HCT116 (cell line): ENCODE measurements at regions not wholly inside any gene's neighbourhood (a gene's known extent, or its start where the extent isn't known, plus 50 kb on each side); places are given as distances from the start of the nearest gene placed in this dataset.

Experiments
- ATAC-seq: fragments of 200-7000 bp; cut with Tn5 transposase; 2 replicates; pipeline ENCODE4 v1.9.1; 2020; ENCODE audit warnings: mild to moderate bottlenecking, moderate library complexity
- BruUV-seq: library from RNA; stranded (reverse); fragments of 400-500 nt; replicated peaks from 2 replicates; lab custom pipeline; 2021; lab: Mats Ljungman, UMichigan
- CTCF ChIA-PET: fragments of 300-600 bp; sonication (Branson Sonifier 250); formaldehyde crosslinking; loops from one replicate; lab custom pipeline; 2021; ENCODE audit warnings: antibody characterized with exemption; lab: Charles Lee
- POLR2A ChIA-PET: fragments of 300-600, 350-600 bp; sonication (Branson Sonifier 250); formaldehyde crosslinking; loops from one replicate; lab custom pipeline; 2021; ENCODE audit warnings: antibody characterized with exemption; lab: Charles Lee
- RAD21 ChIA-PET, 2 experiments: fragments of 300-600 bp; sonication (Branson Sonifier 250); formaldehyde crosslinking; loops; one replicate each; lab custom pipeline; 2023; ENCODE audit warnings: low total read pairs in 2 of 2; ENCODE audit not compliant: uncharacterized antibody in 2 of 2, unreplicated experiment in 2 of 2, low non-redundant PET in 1 of 2; lab: Charles Lee
- DNase-seq: peaks from one replicate; pipeline ENCODE4 v3.0.0-alpha.2; 2010; ENCODE audit warnings: low read depth, low spot score
- H2AFZ ChIP-seq: fragments of 200-600 bp; shearing (Covaris generic), sonication (generic); 2 replicates; pipeline ENCODE4 v1.6.1; 2017; ENCODE audit warnings: low read depth, mixed run types, mixed read lengths, antibody characterized with exemption, low read length; ENCODE audit not compliant: poor library complexity, severe bottlenecking
- H3K27ac ChIP-seq: 2 replicates; pipeline ENCODE4 v1.5.1; 2012; ENCODE audit warnings: low read depth, low read length
- H3K27me3 ChIP-seq: fragments of 200-600 bp; sonication (generic); 2 replicates; pipeline ENCODE4 v1.6.1; 2016; ENCODE audit warnings: mixed run types, low read length, mixed read lengths; ENCODE audit not compliant: insufficient read depth
- H3K36me3 ChIP-seq, 2 experiments: fragments of 200-500 bp in 1 of 2; fragments of 200-600 bp in 1 of 2; sonication (Bioruptor generic) in 1 of 2; sonication (generic) in 1 of 2; 2 replicates each; pipeline versions ENCODE4 v1.5.1 to v1.6.1; 2014 to 2016; ENCODE audit warnings: low read length in 2 of 2, inconsistent platforms in 1 of 2, mixed read lengths in 1 of 2, mixed run types in 1 of 2; ENCODE audit not compliant: insufficient read depth in 2 of 2, control insufficient read depth in 1 of 2
- H3K4me1 ChIP-seq, 2 experiments: fragments of 200-600 bp in 1 of 2; sonication (generic) in 1 of 2; 2 replicates each; pipeline versions ENCODE4 v1.5.1 to v1.6.1; 2012 to 2017; ENCODE audit warnings: low read length in 2 of 2, inconsistent platforms in 1 of 2, mild to moderate bottlenecking in 1 of 2, mixed read lengths in 1 of 2, mixed run types in 1 of 2, moderate library complexity in 1 of 2; ENCODE audit not compliant: insufficient read depth in 2 of 2, control insufficient read depth in 1 of 2
- H3K4me2 ChIP-seq: fragments of 200-600 bp; sonication (generic); 2 replicates; pipeline ENCODE4 v1.6.1; 2017; ENCODE audit warnings: mixed run types, low read length, mixed read lengths
- H3K4me3 ChIP-seq, 2 experiments: fragments of 200-600 bp in 1 of 2; sonication (generic) in 1 of 2; replicated peaks in 1 of 2; 2 replicates each; pipeline ENCODE4 v1.5.1; 2011 to 2016; ENCODE audit warnings: low read length in 2 of 2, control low read depth in 1 of 2, low read depth in 1 of 2, mild to moderate bottlenecking in 1 of 2, mixed read lengths in 1 of 2, mixed run types in 1 of 2
- H3K79me2 ChIP-seq: fragments of 200-600 bp; sonication (generic); 2 replicates; pipeline ENCODE4 v1.6.1; 2017; ENCODE audit warnings: mild to moderate bottlenecking, mixed run types, low read length, moderate library complexity, mixed read lengths; ENCODE audit not compliant: insufficient read depth
- H3K9ac ChIP-seq: fragments of 200-600 bp; sonication (generic); 2 replicates; pipeline ENCODE4 v1.6.1; 2016; ENCODE audit warnings: low read length, mixed read lengths
- H3K9me2 ChIP-seq: fragments of 200-600 bp; sonication (generic), shearing (Covaris generic); 2 replicates; pipeline ENCODE4 v1.6.1; 2017; ENCODE audit warnings: mixed run types, mild to moderate bottlenecking, moderate library complexity; ENCODE audit not compliant: insufficient read depth
- H3K9me3 ChIP-seq, 2 experiments: fragments of 200-500 bp in 1 of 2; fragments of 200-600 bp in 1 of 2; sonication (Bioruptor generic) in 1 of 2; sonication (generic) in 1 of 2; 2 replicates each; pipeline ENCODE4 v1.6.1; 2014 to 2017; ENCODE audit warnings: low read length in 2 of 2, mixed read lengths in 2 of 2, inconsistent platforms in 1 of 2, low read depth in 1 of 2, mild to moderate bottlenecking in 1 of 2, mixed run types in 1 of 2, moderate library complexity in 1 of 2; ENCODE audit not compliant: control insufficient read depth in 1 of 2, insufficient read depth in 1 of 2
- H4K20me1 ChIP-seq: fragments of 200-600 bp; sonication (generic), shearing (Covaris generic); 2 replicates; pipeline ENCODE4 v1.6.1; 2017; ENCODE audit warnings: mixed run types, mild to moderate bottlenecking, moderate library complexity; ENCODE audit not compliant: insufficient read depth
- CBX3 ChIP-seq: IDR thresholded peaks from 2 replicates; pipeline ENCODE4 v1.6.1; 2012; ENCODE audit warnings: low read depth
- CEBPB ChIP-seq: IDR thresholded peaks from 2 replicates; pipeline ENCODE4 v1.6.1; 2012; ENCODE audit warnings: low read depth
- EGR1 ChIP-seq: IDR thresholded peaks from 2 replicates; pipeline ENCODE4 v1.6.1; 2012; ENCODE audit warnings: low read depth
- ELF1 ChIP-seq: IDR thresholded peaks from 2 replicates; pipeline ENCODE4 v1.6.1; 2012; ENCODE audit warnings: low read depth, borderline replicate concordance
- EZH2 ChIP-seq: fragments of 200-600 bp; sonication (generic); IDR thresholded peaks from 2 replicates; pipeline ENCODE4 v1.6.1; 2017; ENCODE audit warnings: antibody characterized with exemption, mixed run types
- EZH2phosphoT487 ChIP-seq: fragments of 200-600 bp; IDR thresholded peaks from 2 replicates; pipeline ENCODE4 v1.6.1; 2018; ENCODE audit warnings: antibody characterized with exemption, borderline replicate concordance
- FOSL1 ChIP-seq: IDR thresholded peaks from 2 replicates; pipeline ENCODE4 v1.6.1; 2012; ENCODE audit warnings: low read depth
- POLR2A ChIP-seq: IDR thresholded peaks from 2 replicates; pipeline ENCODE4 v1.7.0; 2011; ENCODE audit warnings: borderline replicate concordance; ENCODE audit not compliant: insufficient read depth, insufficient read length; ENCODE audit errors: extremely low read depth
- SIN3A ChIP-seq: IDR thresholded peaks from 2 replicates; pipeline ENCODE4 v1.6.1; 2012; ENCODE audit warnings: low read depth
- SP1 ChIP-seq: IDR thresholded peaks from 2 replicates; pipeline ENCODE4 v1.6.1; 2012; ENCODE audit warnings: low read depth
- SRF ChIP-seq: IDR thresholded peaks from 2 replicates; pipeline ENCODE4 v1.6.1; 2012; ENCODE audit warnings: low read depth
- TCF7L2 ChIP-seq: IDR thresholded peaks from 2 replicates; pipeline ENCODE4 v1.7.0; 2011; ENCODE audit warnings: borderline replicate concordance, inconsistent platforms; ENCODE audit not compliant: insufficient read depth, insufficient read length; ENCODE audit errors: extremely low read depth
- YY1 ChIP-seq: IDR thresholded peaks from 2 replicates; pipeline ENCODE4 v1.6.1; 2011; ENCODE audit warnings: low read length, low read depth, moderate library complexity, mild to moderate bottlenecking; ENCODE audit not compliant: insufficient replicate concordance; ENCODE audit errors: extremely low read depth
- ZFX ChIP-seq: fragments of 450-650 bp; IDR thresholded peaks from 2 replicates; pipeline ENCODE4 v1.6.1; 2017
- ZNF274 ChIP-seq: fragments of 200-500 bp; sonication (Bioruptor generic); IDR thresholded peaks from 2 replicates; pipeline ENCODE4 v1.6.1; 2014; ENCODE audit warnings: mild to moderate bottlenecking, low read depth, low read length, inconsistent platforms
- intact Hi-C: fragments of 100-400 bp; cut with micrococcal nuclease; formaldehyde crosslinking; loops from 2 replicates; pipeline ENCODE4 v1.10.0; 2022
- TF ChIP-seq, protein P1 (sequence below): IDR thresholded peaks from 2 replicates; pipeline ENCODE4 v1.6.1; 2012
- TF ChIP-seq, protein P2 (sequence below): IDR thresholded peaks from 2 replicates; pipeline ENCODE4 v1.6.1; 2011; ENCODE audit warnings: mild to moderate bottlenecking, low read length, moderate library complexity; ENCODE audit not compliant: insufficient replicate concordance; ENCODE audit errors: extremely low read depth
- TF ChIP-seq, protein P3 (sequence below): IDR thresholded peaks from 2 replicates; pipeline ENCODE4 v1.6.1; 2012

DNA sequence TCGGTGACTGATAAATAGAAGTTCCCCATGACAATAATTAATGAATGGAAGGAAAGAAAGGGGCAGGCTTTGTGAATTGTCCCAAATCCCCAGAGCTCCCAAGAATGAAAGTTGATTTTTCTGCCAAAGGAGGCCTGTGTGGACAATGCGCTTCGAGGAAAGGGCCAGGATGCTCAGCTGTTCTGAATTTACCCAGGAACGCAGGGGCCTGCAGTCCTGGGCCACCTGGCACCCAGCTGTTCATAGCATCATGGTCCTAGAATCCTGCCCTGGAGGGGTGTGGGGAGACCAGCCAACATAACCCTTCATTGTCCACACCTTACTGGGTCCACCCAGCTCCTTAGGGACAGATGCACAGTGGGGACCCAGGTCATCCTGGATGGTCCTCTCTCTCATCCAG, 587.5 kb downstream of the BCL11B start:
- H3K4me3 ChIP-seq, result no peak overlapping the region
- intact Hi-C loops, result no loop called here
- DNase-seq (no peak), ATAC-seq (no peak)
- H4K20me1 ChIP-seq, result no peaks in the 10 kb centered on the region
- no peaks in the 10 kb centered on the region for H3K36me3 ChIP-seq
- no peak overlapping the region for H3K9ac ChIP-seq
- no peak overlapping the region for H2AFZ ChIP-seq
- ChIA-PET RAD21 (no interaction called here), POLR2A (no interaction called here), CTCF (no interaction called here)
- TF ChIP-seq ZFX, result no peak
- TF ChIP-seq, protein P1, sequence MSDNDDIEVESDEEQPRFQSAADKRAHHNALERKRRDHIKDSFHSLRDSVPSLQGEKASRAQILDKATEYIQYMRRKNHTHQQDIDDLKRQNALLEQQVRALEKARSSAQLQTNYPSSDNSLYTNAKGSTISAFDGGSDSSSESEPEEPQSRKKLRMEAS, result no peak
- no peaks in the 10 kb centered on the region; a peak in 1 of 4 replicates for H3K9me3 ChIP-seq
- H3K79me2 ChIP-seq, result no peaks in the 10 kb centered on the region
- no peaks in the 10 kb centered on the region for H3K27me3 ChIP-seq
- no peak overlapping the region for H3K27ac ChIP-seq
- H3K4me2 ChIP-seq, result no peak overlapping the region
- BruUV-seq, result no TSS peak
- H3K9me2 ChIP-seq, result no peaks in the 10 kb centered on the region
- H3K4me1 ChIP-seq, result no peaks in the 10 kb centered on the region

- BruUV-seq, result no TSS peak
- Histone ChIP-seq H3K27me3 (no peaks in the 10 kb centered on the region), H3K79me2 (no peaks in the 10 kb centered on the region), H3K36me3 (no peaks in the 10 kb centered on the region), H2AFZ (no peak overlapping the region), H3K9me3 (no peaks in the 10 kb centered on the region; a peak in 1 of 4 replicates), H3K27ac (no peak overlapping the region), H3K9ac (no peak overlapping the region), H3K9me2 (no peaks in the 10 kb centered on the region), H4K20me1 (no peaks in the 10 kb centered on the region), H3K4me1 (no peaks in the 10 kb centered on the region), H3K4me2 (no peak overlapping the region), H3K4me3 (no peak overlapping the region)
- ChIA-PET RAD21 (no interaction called here), CTCF (no interaction called here), POLR2A (no interaction called here)
- intact Hi-C loops, result no loop called here
- DNase-seq, result no peak
- ATAC-seq, result no peak
- no peak for TF ChIP-seq EZH2phosphoT487
- TF ChIP-seq ELF1, result no peak
- TF ChIP-seq ZFX, result no peak
- TF ChIP-seq, protein P1, result no peak
- TF ChIP-seq, protein P2, sequence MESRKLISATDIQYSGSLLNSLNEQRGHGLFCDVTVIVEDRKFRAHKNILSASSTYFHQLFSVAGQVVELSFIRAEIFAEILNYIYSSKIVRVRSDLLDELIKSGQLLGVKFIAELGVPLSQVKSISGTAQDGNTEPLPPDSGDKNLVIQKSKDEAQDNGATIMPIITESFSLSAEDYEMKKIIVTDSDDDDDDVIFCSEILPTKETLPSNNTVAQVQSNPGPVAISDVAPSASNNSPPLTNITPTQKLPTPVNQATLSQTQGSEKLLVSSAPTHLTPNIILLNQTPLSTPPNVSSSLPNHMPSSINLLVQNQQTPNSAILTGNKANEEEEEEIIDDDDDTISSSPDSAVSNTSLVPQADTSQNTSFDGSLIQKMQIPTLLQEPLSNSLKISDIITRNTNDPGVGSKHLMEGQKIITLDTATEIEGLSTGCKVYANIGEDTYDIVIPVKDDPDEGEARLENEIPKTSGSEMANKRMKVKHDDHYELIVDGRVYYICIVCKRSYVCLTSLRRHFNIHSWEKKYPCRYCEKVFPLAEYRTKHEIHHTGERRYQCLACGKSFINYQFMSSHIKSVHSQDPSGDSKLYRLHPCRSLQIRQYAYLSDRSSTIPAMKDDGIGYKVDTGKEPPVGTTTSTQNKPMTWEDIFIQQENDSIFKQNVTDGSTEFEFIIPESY, result no peak
- TF ChIP-seq CEBPB, result no peak
- TF ChIP-seq YY1, result no peak
- no peak for TF ChIP-seq CBX3
- no peak for TF ChIP-seq ZNF274
- no peak for TF ChIP-seq EZH2
- TF ChIP-seq SIN3A, result no peak
- TF ChIP-seq SP1, result no peak
- TF ChIP-seq FOSL1, result no peak
- TF ChIP-seq SRF, result no peak
- TF ChIP-seq, protein P3, sequence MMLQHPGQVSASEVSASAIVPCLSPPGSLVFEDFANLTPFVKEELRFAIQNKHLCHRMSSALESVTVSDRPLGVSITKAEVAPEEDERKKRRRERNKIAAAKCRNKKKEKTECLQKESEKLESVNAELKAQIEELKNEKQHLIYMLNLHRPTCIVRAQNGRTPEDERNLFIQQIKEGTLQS, result no peak
- no peak for TF ChIP-seq POLR2A
- TF ChIP-seq TCF7L2, result no peak
- no peak for TF ChIP-seq EGR1
Observed at GRCh38 chr14:98685725-98686124, 586.3 kb downstream of the BCL11B start.
